Liver (tissue), 8 donors: ENCODE measurements at regions not wholly inside any gene's neighbourhood (a gene's known extent, or its start where the extent isn't known, plus 50 kb on each side); places are given as distances from the start of the nearest gene placed in this dataset.

Experiments used
- DNase-seq: peaks from one replicate; pipeline ENCODE4 v3.0.0-alpha.2; 2017; ENCODE audit warnings: low spot score
- H3K27ac ChIP-seq, 2 donors: one replicate each; pipeline ENCODE4 v1.7.0; 2013; ENCODE audit warnings: inconsistent platforms in 2 of 2, low read length in 2 of 2, control low read depth in 1 of 2, low read depth in 1 of 2, mild to moderate bottlenecking in 1 of 2
- H3K27me3 ChIP-seq, 4 donors: one replicate each; pipeline versions ENCODE4 v1.6.1 to v1.7.0; 2013; ENCODE audit warnings: low read length in 3 of 4, inconsistent platforms in 1 of 4, mild to moderate bottlenecking in 1 of 4, moderate library complexity in 1 of 4; ENCODE audit not compliant: control insufficient read depth in 4 of 4, insufficient read depth in 4 of 4
- H3K36me3 ChIP-seq, 4 donors: one replicate each; pipeline versions ENCODE4 v1.6.1 to v1.7.0; 2013; ENCODE audit warnings: low read length in 3 of 4, mild to moderate bottlenecking in 3 of 4, low read depth in 1 of 4, moderate library complexity in 1 of 4; ENCODE audit not compliant: control insufficient read depth in 4 of 4, insufficient read depth in 3 of 4
- H3K4me1 ChIP-seq, 4 donors: one replicate each; pipeline versions ENCODE4 v1.6.1 to v1.7.0; 2013; ENCODE audit warnings: low read length in 3 of 4, mild to moderate bottlenecking in 3 of 4, moderate library complexity in 1 of 4; ENCODE audit not compliant: control insufficient read depth in 4 of 4, insufficient read depth in 4 of 4
- H3K4me3 ChIP-seq, 3 donors: one replicate each; pipeline versions ENCODE4 v1.6.1 to v1.7.0; 2013; ENCODE audit warnings: low read length in 3 of 3, control low read depth in 1 of 3, low read depth in 1 of 3, mild to moderate bottlenecking in 1 of 3
- H3K9ac ChIP-seq, 2 donors: one replicate each; pipeline ENCODE4 v1.7.0; 2013; ENCODE audit warnings: low read length in 2 of 2, mild to moderate bottlenecking in 2 of 2, moderate library complexity in 2 of 2, control low read depth in 1 of 2, low read depth in 1 of 2
- H3K9me3 ChIP-seq, 4 donors: one replicate each; pipeline versions ENCODE4 v1.6.1 to v1.7.0; 2013; ENCODE audit warnings: low read length in 3 of 4; ENCODE audit not compliant: control insufficient read depth in 4 of 4
- ATF3 ChIP-seq: IDR thresholded peaks from 2 replicates; pipeline ENCODE4 v1.6.1; 2016; ENCODE audit warnings: antibody characterized with exemption
- CTCF ChIP-seq: fragments of 150-350 bp; IDR thresholded peaks from 2 replicates; pipeline ENCODE4 v1.5.1; 2017; ENCODE audit warnings: improper control_type of control experiment, low read depth, low read length; ENCODE audit not compliant: missing input control
- FOXA1 ChIP-seq: IDR thresholded peaks from 2 replicates; pipeline ENCODE4 v1.6.1; 2016; ENCODE audit warnings: antibody characterized with exemption
- HNF4A ChIP-seq, 2 donors: conservative IDR thresholded peaks; 2 replicates each; pipeline ENCODE4 v1.6.1; 2016; ENCODE audit warnings: antibody characterized with exemption in 2 of 2, mild to moderate bottlenecking in 2 of 2
- JUND ChIP-seq, 2 donors: IDR thresholded peaks; 2 replicates each; pipeline ENCODE4 v1.6.1; 2016; ENCODE audit warnings: antibody characterized with exemption in 2 of 2
- MAX ChIP-seq: IDR thresholded peaks from 2 replicates; pipeline ENCODE4 v1.6.1; 2016; ENCODE audit warnings: antibody characterized with exemption
- SP1 ChIP-seq: IDR thresholded peaks from 2 replicates; pipeline ENCODE4 v1.6.1; 2018; ENCODE audit warnings: antibody characterized with exemption, mild to moderate bottlenecking
- TAF1 ChIP-seq: conservative IDR thresholded peaks from 2 replicates; pipeline ENCODE4 v1.6.1; 2016; ENCODE audit warnings: antibody characterized with exemption, mild to moderate bottlenecking
- YY1 ChIP-seq: IDR thresholded peaks from 2 replicates; pipeline ENCODE4 v1.6.1; 2016; ENCODE audit warnings: antibody characterized with exemption, mild to moderate bottlenecking
- WGBS: extraction: QIAGEN DNeasy Blood & Tissue Kit; methylation state at CpG from one replicate; pipeline ENCODE4 v1.1.7; 2013; 5-methylcytosine and 5-hydroxymethylcytosine counted together
- donor health status: healthy.
- donor health status: healthy.
- donor health status: healthy.
- donor health status: healthy.
- donor health status: healthy.

GRCh38 chr12:131375261-131375971 is 335.5 kb upstream of the SFSWAP start:
- Histone ChIP-seq H3K9me3 (no peaks in the 10 kb centered on the region), H3K9ac (no peak overlapping the region), H3K27ac (no peak overlapping the region), H3K36me3 (no peaks in the 10 kb centered on the region), H3K4me1 (no peaks in the 10 kb centered on the region), H3K4me3 (no peak overlapping the region), H3K27me3 (peaks cover 0 to 5% (median under 1%) of the 10 kb centered on the region in 4 donors)
- 82% methylated on average over 17 of the region's 17 CpGs for WGBS
- DNase-seq, result no peak
- no peak for TF ChIP-seq MAX
- TF ChIP-seq FOXA1, result no peak
- TF ChIP-seq SP1, result no peak
- no peak for TF ChIP-seq YY1
- no peak for TF ChIP-seq CTCF
- TF ChIP-seq HNF4A (conservative IDR thresholded peaks at IDR 0.05), result no peak

GRCh38 chr12:131375972-131376345 is 334.9 kb upstream of the SFSWAP start:
- Histone ChIP-seq H3K9ac (no peak overlapping the region), H3K27me3 (peaks cover 0 to 5% (median under 1%) of the 10 kb centered on the region in 4 donors), H3K36me3 (no peaks in the 10 kb centered on the region), H3K9me3 (no peaks in the 10 kb centered on the region), H3K4me3 (no peak overlapping the region), H3K4me1 (no peaks in the 10 kb centered on the region), H3K27ac (no peak overlapping the region)
- DNase-seq, result no peak
- TF ChIP-seq JUND (IDR thresholded peaks at IDR 0.05) (no peak), FOXA1 (no peak), ATF3 (no peak)
- 87% methylated on average over 8 of the region's 8 CpGs for WGBS

GRCh38 chr12:131378176-131378842 is 332.6 kb upstream of the SFSWAP start:
- Histone ChIP-seq H3K4me1 (no peaks in the 10 kb centered on the region), H3K4me3 (no peak overlapping the region), H3K27me3 (peaks cover 0 to 3% (median under 1%) of the 10 kb centered on the region in 4 donors), H3K9me3 (no peaks in the 10 kb centered on the region), H3K27ac (no peak overlapping the region), H3K36me3 (no peaks in the 10 kb centered on the region), H3K9ac (no peak overlapping the region)
- no peak for TF ChIP-seq TAF1
- 86% methylated on average over 29 of the region's 29 CpGs for WGBS
- DNase-seq, result no peak
